NCI-H2081 (cell line): ENCODE measurements at regions not wholly inside any gene's neighbourhood (a gene's known extent, or its start where the extent isn't known, plus 50 kb on each side); places are given as distances from the start of the nearest gene placed in this dataset.
"Not testable (repeated sequence)": the region's sequence is repeated elsewhere in the genome, so short reads cannot be mapped to it uniquely, and the experiment has no call there.

Experiments used
- DNase-seq, 2 experiments: peaks; one replicate each; lab custom pipeline; 2025; lab: John Stamatoyannopoulos, UW

- no peak for DNase-seq
These were observed 63.6 kb upstream of the HGF start for GRCh38 chr7:81833401-81833800.

GRCh38 chr7:81831883-81832282 lies 62.0 kb upstream of the HGF start:
- DNase-seq = no peak

GRCh38 chr7:81829511-81829910 lies 59.7 kb upstream of the HGF start:
- DNase-seq = not testable (repeated sequence)

GRCh38 chr7:81822811-81823210 lies 53.0 kb upstream of the HGF start:
- DNase-seq = no peak

GRCh38 chr7:81819861-81820260 lies 50.0 kb upstream of the HGF start:
- no peak for DNase-seq
